ENCODE measurements at regions not wholly inside any gene's neighbourhood (a gene's known extent, or its start where the extent isn't known, plus 50 kb on each side); places are given as distances from the start of the nearest gene placed in this dataset.

GRCh38 chr3:160103397-160103796 lies 114.8 kb downstream of the IL12A start:
- DNase-seq (ENCODE audit: low read depth), result no peak
- no peak for TF ChIP-seq CTCF (IDR thresholded peaks at IDR 0.05; ENCODE audit: low read length, missing control alignments)
- no peak overlapping the region for H3K4me3 ChIP-seq (replicated peaks; ENCODE audit: low read depth, low read length)

GRCh38 chr3:160105907-160106584 lies 117.4 kb downstream of the IL12A start:
- no peak overlapping the region for H3K4me3 ChIP-seq (replicated peaks; ENCODE audit: low read depth, low read length)
- no peak for TF ChIP-seq CTCF (IDR thresholded peaks at IDR 0.05; ENCODE audit: low read length, missing control alignments)
- DNase-seq (ENCODE audit: low read depth), result no peak

GRCh38 chr3:160106905-160107861 lies 118.0 kb upstream of the C3orf80 start:
- no peak overlapping the region for H3K4me3 ChIP-seq (replicated peaks; ENCODE audit: low read depth, low read length)
- TF ChIP-seq CTCF (IDR thresholded peaks at IDR 0.05; ENCODE audit: low read length, missing control alignments), result no peak
- DNase-seq (ENCODE audit: low read depth), result no peak

- TF ChIP-seq CTCF (IDR thresholded peaks at IDR 0.05; ENCODE audit: low read length, missing control alignments), result no peak
- DNase-seq (ENCODE audit: low read depth), result no peak
- H3K4me3 ChIP-seq (replicated peaks; ENCODE audit: low read depth, low read length), result no peak overlapping the region
Measured at GRCh38 chr3:160108362-160108761, 116.9 kb upstream of the C3orf80 start.

GRCh38 chr3:160112481-160112880 lies 112.7 kb upstream of the C3orf80 start:
- no peak for TF ChIP-seq CTCF (IDR thresholded peaks at IDR 0.05; ENCODE audit: low read length, missing control alignments)
- DNase-seq (ENCODE audit: low read depth), result no peak
- H3K4me3 ChIP-seq (replicated peaks; ENCODE audit: low read depth, low read length), result no peak overlapping the region

- DNase-seq (ENCODE audit: low read depth), result no peak
- no peak overlapping the region for H3K4me3 ChIP-seq (replicated peaks; ENCODE audit: low read depth, low read length)
- TF ChIP-seq CTCF (IDR thresholded peaks at IDR 0.05; ENCODE audit: low read length, missing control alignments), result no peak
Measured at GRCh38 chr3:160112996-160113395, 112.2 kb upstream of the C3orf80 start.
